GM13976 (cell line): ENCODE measurements at regions not wholly inside any gene's neighbourhood (a gene's known extent, or its start where the extent isn't known, plus 50 kb on each side); places are given as distances from the start of the nearest gene placed in this dataset.

Experiments
- DNase-seq: peaks from one replicate; pipeline ENCODE4 v3.0.0; 2012; ENCODE audit warnings: low spot score
- in situ Hi-C: fragments of 300-500 bp; cut with MboI; formaldehyde crosslinking; loops from one replicate; pipeline ENCODE4 v1.12.0; 2022; ENCODE audit warnings: low sequenced_read_pairs, mixed read lengths, inconsistent platforms; ENCODE audit not compliant: unreplicated experiment
- TF ChIP-seq, protein P1 (sequence below): IDR thresholded peaks from 2 replicates; pipeline ENCODE4 v1.5.1; 2012; ENCODE audit warnings: borderline replicate concordance, mild to moderate bottlenecking; ENCODE audit not compliant: insufficient read depth; ENCODE audit errors: extremely low read depth, missing control alignments, control extremely low read depth

DNA sequence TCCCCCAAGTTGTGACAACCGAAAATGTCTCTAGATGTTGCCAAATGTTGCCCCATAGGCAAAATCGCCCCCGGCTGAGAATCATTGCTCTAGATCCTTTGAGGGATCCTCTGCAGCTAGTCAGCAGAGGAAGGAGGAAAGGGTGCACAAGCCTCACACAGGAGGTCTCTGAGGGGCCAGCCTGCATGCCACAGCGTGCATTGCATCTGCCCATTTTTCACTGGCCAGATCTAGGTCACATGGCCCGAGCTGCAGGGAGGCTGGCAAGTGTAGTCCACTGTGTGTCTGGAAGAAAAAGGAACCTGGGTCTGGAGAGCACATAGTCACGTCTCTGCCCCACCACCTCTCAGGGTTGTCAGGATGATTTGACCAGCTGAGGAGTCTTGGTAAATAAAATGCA is 138.2 kb downstream of the CCT6B start:
- in situ Hi-C loops, result no loop called here
- DNase-seq, result no peak
- TF ChIP-seq, protein P1, sequence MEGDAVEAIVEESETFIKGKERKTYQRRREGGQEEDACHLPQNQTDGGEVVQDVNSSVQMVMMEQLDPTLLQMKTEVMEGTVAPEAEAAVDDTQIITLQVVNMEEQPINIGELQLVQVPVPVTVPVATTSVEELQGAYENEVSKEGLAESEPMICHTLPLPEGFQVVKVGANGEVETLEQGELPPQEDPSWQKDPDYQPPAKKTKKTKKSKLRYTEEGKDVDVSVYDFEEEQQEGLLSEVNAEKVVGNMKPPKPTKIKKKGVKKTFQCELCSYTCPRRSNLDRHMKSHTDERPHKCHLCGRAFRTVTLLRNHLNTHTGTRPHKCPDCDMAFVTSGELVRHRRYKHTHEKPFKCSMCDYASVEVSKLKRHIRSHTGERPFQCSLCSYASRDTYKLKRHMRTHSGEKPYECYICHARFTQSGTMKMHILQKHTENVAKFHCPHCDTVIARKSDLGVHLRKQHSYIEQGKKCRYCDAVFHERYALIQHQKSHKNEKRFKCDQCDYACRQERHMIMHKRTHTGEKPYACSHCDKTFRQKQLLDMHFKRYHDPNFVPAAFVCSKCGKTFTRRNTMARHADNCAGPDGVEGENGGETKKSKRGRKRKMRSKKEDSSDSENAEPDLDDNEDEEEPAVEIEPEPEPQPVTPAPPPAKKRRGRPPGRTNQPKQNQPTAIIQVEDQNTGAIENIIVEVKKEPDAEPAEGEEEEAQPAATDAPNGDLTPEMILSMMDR, result no peak

DNA sequence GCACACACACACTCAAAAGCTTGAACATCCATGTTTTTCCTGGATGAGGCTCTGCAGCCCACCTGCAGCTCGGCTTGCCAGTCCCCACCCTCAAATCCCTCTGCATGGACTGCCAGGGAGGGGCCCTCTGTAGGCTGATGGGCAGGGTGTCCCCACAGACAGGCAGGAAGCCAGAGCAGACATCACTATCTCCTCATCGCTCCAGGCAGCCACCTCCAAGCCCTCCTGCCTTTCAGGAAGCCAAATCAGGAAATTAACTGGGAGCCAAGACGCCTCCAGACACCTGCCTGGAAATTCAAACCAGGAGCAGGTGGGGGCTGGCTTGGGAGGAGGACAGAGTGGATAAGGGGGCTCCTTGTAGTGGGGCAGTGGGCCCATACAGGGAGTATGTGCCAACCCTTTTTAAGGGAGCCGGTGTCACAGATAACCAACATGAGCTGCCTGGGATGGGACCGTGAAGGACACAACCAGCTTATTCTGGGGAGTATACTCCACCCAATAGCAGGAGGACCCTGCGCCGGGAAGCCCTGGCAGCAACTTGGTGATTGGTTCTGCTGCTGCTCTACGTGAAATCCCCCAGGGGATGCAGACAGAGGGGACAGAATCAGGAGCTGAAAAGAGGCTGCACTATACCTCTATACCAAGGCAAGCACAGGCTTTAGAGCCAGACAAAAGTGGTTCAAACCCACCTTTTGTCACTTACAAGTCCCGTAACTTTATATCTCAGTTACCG is 139.1 kb downstream of the CCT6B start:
- TF ChIP-seq, protein P1, result no peak
- in situ Hi-C loops, result no loop called here
- no peak for DNase-seq

DNA sequence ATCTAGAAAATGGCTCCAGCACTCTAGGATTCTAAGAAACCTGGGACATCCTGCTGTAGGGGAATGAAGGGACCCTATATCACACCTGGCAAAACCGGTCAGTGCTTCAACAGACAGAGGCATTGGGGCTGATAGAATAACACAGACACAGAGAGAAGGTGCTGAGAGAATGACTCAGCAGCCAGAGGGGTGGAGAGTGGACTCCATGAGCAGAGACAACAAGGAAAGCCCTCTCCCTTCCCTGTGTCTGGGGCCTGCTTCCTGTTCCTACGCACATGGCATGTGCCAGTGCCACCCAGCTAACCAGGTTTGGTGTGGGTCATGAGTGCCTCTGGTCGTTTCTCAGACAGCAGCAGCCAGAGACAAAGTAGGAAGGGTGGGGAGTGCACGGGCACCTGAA is 140.3 kb downstream of the CCT6B start:
- DNase-seq, result no peak
- in situ Hi-C loops, result no loop called here
- TF ChIP-seq, protein P1, result no peak

DNA sequence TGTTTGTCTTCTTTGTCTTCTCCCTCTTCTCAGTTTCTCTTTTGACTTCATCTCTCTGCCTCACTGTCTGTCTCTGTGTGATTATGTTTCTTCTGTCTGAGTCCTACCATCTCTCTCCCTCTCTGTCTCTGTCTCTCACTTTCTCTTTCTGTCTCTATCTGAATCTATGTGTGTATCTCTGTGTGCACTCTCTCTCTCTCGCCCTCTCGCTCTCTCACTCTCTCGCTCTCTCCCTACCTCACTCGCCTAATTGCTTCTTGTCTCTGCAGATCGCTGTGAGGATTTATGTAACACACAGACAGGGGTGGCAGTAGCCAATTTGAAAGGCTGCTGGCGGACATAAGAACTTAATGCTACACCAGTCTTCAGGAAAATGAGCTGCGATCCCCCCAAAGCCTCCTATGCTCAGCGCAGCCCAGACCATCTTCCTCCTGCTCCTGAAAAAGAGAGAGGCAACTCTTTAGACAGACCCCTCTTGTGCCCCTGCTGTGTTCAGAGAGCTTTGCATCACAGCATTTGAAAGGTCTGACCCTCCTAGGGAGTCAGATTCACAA is 140.9 kb downstream of the CCT6B start:
- DNase-seq, result no peak

DNA sequence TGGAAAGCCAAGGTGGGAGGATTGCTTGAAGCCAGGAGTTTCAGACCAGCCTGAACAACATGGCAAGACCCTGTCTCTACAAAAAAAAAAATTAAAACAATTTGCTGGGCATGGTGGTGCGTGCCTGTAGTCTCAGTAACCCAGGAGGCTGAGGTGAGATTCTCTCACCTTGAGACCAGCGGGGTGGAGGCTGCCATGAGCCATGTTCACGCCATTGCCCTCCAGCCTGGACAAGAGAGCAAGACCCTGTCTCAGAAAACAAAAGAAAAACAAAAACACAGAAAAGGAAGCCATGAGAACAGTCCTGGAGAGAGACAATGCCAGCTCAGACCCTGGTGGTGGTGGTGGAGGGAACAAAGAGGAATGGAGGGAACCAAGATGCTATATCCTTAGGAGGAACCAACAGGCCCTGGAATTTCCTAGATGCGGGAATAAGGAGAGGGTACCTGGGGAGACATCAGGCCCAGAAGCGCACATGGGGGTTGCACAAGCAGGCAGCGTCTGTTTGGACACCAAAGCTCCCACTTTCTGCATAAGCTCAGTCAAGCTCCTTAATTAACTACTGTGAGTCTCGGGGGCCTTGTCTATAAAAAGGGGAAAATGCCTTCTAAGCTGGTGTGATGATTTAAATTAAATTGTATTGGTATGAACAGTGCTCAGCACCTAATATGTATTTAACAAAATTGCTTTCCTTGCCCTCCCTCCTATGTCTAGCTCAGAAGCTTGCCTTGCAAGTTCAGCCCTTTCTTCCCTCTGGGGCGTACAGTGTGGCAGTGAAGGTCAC is 143.8 kb downstream of the CCT6B start:
- in situ Hi-C loops, result no loop called here
- no peak for DNase-seq
- TF ChIP-seq, protein P1, result no peak

More for the DNA sequence above, 140.9 kb downstream of the CCT6B start:
- TF ChIP-seq, protein P1, result no peak
- in situ Hi-C loops, result no loop called here

DNA sequence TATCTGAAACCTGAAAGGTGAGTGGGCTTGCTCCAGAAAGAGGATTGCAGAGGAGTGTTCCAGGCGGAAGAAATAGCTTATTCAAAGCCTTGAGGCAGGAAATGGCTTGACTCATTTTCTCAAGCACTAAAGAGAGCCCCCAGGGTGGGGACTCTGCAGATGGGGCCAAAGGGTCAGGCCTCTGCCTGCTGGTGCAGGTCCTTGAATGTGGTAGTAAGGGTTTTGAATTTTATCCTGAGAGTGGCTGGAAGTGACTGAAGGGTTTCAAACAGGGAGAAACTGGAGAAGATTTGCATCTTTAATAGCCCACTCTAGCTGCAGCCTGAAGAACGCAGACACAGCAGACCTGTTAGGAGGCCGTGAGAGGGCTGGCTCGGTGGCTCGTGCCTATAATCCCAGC is 144.4 kb downstream of the CCT6B start:
- DNase-seq, result no peak
- in situ Hi-C loops, result no loop called here
- TF ChIP-seq, protein P1, result no peak
